Limb (tissue), 2 donors: ENCODE measurements at regions not wholly inside any gene's neighbourhood (a gene's known extent, or its start where the extent isn't known, plus 50 kb on each side); places are given as distances from the start of the nearest gene placed in this dataset.
"Not testable (repeated sequence)": the region's sequence is repeated elsewhere in the genome, so short reads cannot be mapped to it uniquely, and the experiment has no call there.

Experiments
- DNase-seq, 2 donors: peaks; one replicate each; pipeline ENCODE4 v3.0.0-alpha.2; 2016; ENCODE audit errors: extremely low spot score in 2 of 2

DNA sequence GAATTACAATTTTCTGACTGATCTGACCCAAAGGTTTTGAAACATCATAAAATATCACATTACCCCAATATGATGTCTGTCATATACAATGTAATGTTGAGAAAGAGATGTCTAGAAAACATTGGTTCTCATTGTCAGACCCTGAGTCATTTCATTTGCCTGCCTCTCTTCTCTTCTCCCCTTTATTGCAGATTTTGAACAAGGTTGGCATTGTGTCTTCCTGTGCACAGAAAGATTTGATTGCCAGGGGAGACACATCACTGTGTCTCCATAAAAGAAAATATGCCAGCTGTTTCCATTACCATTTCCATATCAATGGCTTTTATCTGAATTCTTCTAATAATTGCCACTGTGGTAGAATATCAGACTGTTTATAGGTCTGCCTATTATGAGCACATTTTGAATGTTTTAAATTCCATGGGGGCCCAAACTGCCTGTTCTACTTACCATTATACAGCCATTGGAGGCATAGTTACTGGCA, 65.6 kb downstream of the IFI44 start:
- no peak for DNase-seq

DNA sequence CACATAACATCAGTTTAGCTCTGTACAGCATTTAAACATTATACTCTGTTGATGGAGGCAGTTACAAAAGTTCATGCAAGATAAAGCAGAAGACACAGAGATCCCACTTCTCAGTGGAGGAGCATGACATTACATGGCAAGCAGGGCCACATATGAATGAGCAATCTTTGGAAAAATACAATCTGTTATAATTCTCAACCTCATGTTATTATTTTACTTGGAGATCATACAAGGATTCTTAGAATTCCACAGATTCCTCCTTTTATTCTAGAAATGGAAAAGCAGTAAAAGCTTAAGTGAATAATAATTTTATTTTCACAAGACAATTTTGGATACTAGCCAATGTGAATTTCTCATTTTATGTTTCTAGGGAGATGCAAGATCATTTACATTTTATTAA, 66.6 kb downstream of the IFI44 start:
- DNase-seq = no peak

DNA sequence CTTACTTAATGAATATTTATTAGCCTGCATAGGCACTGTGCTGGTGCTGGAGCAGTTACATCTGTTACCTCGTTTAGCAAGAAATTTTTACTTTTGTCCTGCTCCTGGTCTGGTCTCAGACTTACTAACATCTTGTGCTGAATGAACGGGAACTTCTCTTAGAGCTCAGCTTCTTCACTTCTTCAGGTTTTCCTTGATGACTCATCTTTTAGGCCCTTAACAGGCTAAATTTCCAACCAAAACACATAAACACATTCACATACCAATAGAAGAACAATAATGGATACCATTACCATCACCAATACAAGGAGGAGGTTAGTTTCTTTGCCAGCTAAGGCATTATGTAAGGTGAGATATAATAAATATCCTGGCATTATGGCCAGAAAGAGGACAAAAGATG, 68.9 kb downstream of the IFI44 start:
- no peak for DNase-seq

DNA sequence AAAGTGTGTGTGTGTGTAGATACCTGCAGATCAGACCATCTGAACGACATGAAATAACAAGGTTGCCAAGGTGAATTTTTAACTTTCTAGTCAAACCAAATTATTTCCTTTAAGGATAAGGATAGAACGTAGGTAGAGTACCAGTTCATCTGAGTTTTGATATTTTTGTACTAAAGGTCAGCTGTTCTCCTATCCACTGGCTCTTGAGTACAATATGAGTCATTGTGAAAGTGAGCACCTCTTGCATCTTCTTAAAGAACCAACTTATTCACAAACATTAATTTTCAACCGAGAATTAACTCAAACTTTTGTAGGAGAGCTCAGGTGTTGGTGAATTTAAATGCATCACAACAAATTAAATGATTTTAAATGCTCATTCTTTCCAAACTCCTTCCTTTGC, 71.5 kb downstream of the IFI44 start:
- no peak for DNase-seq

DNA sequence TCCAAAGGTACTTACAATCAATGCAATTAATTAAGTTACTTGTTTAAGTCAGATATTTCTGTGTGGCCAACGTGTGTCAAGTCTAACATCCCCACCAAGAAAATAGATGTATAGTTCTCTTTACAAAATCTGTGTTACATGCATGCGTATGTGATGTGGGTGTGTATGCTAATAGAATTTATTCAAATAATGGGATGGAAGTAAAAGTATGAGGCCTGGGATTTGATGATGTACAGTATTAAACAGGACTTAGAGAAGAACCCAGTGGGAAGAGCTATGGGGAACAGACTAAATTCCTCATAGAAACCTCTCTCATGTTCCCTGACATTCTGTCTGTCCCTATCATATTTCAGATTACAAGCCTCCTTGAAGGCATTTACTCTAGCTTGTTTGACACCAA, 72.5 kb downstream of the IFI44 start:
- no peak for DNase-seq

DNA sequence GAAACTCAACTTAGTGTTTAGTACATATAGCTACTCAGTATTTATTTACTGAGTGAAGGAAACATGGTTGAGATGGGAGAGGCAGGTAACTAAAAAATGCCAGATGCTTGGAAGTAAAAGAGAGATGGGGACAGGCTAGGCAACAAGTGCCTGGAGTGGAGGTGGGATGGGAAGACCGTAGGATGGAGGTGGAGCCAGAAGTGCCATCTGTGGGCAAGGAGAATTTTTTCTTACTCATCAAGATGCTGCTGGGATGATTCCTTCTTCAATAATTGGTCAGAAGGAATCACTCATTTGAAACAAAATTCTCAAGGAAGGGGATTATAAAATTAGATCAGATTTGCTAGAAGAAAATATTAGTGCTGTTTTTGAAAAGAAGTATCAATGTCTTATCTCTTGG, 72.9 kb downstream of the IFI44 start:
- no peak for DNase-seq

DNA sequence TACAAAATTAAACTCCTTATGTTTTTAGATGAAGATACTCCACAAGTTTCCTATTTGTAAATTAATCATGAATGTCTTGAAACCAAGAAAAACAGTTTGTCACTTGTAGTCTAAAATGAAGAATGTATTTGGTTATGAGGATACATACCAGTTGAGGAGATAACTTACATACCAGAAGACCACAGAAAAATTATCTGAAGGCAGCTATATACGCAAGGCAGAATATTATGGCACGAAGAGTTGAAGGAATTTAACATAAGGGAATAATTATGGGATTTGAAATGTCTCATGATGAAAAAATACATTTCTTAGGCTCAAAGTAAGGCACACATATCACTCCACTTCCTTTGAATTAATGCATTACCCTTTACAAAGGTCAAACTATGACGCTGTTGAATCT, 73.3 kb downstream of the IFI44 start:
- DNase-seq = no peak

DNA sequence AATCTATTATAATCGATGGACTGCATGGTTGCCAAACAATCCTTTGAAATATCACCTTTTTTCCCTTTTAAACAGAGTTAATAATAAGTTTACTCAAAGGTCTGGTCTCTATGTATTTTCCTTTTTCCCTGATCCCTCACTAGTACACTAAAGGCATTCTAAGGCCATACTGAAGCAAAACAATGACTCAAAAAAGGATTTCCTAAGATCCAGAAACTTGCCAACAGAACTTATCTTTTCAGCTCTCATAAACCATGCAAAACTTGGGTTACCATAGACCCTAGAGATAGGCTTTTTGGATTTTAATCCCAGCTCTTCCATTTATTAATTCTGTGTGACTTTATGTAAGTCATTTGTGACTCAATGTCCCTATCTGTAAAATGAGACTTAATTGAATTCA, 77.1 kb downstream of the IFI44 start:
- DNase-seq = no peak

DNA sequence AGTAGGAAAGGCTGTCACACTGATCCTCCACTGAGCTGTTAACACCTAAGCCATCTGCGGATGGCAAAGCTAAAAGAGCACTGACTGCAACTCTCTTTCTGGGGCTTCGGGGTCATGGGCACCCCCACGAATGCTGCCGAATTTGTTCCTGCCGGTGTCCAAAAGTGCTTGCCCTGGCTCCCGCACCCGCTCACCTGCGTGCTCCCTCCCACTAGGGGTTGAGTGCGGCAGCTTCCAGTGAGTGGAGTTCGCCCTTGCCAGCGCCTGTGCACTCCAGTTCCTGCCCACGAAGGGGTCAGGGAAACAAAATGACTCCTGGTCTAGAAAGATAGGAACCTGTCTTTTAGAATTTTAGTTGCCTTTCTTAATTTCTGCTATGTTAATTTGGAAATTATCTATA, 78.7 kb downstream of the IFI44 start:
- DNase-seq = no peak

DNA sequence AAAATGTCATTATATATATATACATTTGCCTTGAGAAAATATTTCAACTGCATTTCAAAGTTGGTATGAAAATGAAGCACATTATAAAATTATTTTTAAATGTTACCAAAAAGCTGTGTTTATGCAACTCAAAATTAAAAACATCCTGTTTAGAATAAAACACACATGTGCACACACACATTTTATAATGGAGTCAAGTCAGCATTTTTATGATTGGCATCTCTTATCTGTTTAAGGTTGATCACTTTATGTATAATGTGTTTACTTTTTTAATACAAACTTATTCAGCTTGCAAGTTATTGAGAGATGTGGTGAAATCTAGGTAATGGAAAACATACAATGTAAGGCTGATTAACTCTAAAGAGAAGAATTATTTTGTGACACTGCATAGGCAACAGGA, 80.4 kb downstream of the IFI44 start:
- DNase-seq = no peak

DNA sequence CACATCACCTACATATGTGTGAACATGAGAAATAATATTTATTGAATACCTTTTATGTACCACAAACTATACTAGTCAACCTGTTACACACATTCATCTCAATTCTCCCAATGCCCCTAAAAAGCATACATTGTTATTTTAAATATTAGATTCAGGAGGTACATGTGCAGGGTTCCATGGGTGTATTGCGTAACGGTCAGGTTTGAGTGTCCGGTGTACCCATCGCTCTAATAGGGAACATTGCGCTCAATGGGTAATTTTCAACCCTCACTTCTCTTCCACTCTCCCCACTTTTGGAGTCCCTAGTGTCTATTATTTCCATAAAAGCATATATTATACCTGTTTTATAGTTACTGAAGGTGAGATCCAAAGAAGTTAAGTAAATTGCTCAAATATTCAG, 82.0 kb downstream of the IFI44 start:
- no peak for DNase-seq

DNA sequence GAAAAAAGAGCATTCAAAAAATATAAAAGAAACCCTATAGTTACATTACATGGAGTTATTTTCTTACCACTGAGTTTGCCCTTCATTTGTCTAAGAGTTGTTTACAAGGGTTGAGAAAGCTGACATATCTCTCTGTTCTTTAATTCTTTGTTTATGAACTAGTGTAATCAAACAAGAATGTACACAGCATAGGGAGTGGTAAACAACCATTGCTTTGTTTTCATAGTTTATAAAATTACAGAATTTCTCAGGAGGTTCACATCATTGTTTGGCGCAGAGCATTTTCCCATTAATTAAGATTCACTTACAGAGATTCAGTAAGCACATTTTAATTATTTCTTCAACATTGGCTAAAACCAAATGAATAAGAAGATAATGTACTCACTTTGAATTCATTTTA, 87.6 kb downstream of the IFI44 start:
- no peak for DNase-seq

DNA sequence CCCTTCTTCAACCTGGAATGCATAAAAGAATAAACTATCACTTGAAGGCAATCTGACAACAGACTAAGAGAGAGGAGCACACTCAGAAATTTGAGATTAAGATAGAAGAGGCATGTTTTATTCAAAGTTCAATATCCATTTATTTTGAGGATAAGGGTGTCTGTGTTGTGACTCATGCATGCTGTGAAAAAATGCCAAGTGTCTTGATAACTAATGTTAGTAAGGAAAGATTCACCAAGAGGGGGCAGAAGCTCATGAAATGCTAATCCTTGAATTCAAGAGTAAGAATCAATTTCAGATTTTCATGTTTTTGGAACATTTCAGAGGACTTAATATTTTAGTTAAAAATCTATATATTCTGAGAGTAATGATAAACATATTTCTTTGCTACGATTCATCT, 94.0 kb downstream of the IFI44 start:
- DNase-seq = no peak

DNA sequence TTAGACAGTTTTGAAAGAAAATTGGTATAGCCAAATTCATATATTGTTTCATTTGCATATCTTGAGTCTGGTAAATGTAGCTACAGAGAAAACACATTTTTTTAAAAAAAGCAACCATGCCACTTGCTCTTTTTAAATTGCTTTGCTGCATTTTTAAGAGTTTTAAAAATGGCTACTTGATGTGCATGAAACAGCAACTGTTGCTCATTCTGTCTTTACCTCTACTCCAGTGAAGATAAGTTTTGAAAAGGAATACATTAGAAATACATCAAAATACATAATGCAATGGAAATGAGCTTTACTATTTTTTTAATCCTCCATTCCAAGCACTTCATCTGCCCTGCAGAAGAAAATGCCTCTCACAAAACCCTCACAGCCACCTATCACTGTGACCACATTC, 95.5 kb downstream of the IFI44 start:
- DNase-seq = no peak

DNA sequence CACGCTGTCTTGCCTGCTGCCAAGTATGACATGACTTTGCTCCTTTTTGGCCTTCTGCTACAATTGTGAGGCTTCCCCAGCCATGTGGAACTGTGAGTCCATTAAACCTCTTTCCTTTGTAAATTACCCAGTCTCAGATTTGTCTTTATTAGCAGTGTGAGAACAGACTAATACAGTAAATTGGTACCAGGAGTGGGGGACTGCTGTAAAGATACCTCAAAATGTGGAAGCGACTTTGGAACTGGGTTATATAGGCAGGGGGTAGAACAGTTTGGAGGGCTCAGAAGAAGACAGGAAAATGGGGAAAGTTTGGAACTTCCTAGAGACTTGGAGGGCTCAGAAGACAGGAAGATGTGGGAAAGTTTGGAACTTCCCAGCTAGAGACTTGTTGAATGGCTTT, 104.0 kb downstream of the IFI44 start:
- DNase-seq = not testable (repeated sequence)

DNA sequence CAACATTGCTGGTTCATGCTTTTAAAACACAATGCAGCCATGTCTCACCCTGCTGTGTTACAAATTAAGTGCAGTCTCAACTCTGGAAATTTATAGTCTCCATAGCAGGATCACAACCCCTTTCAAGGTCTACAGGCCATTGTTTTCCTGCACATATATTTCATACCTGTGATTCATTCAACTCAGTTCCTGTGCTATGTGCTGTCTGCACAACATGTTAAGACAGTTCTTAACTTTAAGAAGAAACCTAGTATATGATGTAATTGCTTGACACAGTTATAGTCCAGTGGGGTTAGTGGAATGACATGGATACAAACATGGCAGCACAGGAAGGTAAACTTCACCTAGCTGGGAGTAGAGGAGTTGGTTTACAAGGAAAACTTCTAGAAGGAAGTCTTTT, 106.4 kb downstream of the IFI44 start:
- DNase-seq = no peak

DNA sequence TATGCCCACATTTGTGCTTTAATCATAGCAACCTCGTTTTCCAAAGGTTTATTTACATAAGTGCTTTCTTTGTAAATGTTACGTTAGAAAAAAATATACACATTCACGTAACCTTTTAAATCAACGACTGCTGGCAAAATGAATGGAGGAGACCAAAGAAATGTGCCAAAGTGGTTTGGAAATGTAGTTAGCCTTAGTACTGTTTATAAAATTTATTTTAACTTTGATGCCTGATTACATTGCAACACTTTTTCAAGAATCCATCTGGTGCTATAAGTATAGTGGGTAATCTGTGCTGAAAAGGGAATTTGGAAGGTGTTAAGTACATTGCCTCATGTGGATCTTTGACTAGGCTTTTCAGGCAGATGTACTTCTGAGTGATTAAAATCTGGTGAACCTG, 108.9 kb downstream of the IFI44 start:
- peak in 1 of 2 donors; percentile 21 for DNase-seq

DNA sequence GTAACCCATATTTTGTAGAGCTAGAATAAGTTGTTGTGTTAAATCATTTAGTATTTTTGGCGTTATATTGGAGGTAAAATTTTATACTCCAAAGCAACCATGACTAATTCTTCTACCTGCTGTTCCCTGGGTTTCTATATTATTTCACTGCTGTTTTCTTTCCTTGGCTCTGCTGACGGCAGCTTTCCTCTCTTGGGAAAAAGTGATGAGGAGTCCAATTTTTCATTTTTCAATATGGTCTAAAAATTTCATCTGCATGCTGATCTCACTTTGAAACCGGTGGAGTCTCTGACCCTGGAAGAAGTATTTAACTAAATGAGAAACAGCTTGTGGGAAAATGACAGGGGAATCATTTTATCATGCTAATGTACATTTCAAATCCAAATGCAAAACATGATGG, 110.2 kb downstream of the IFI44 start:
- peak in 1 of 2 donors; percentile 64 for DNase-seq

DNA sequence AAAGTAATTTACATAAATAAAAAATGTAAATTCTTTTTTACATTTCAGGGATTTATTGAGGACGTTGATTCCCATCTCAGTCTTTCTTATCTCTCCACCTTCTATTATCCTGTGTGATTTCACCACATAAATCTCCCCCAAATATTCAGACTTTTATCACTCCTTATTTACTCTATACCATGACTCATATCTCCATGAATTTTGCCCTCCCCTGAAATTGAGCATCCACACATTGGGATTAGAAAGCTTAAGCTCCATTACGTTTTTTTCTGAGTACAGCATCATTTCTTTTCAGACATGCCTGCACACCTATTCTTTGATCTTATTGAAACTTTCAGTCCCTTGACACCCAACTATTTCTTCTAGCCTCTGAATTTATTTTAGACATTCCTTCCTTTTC, 111.2 kb downstream of the IFI44 start:
- no peak for DNase-seq

DNA sequence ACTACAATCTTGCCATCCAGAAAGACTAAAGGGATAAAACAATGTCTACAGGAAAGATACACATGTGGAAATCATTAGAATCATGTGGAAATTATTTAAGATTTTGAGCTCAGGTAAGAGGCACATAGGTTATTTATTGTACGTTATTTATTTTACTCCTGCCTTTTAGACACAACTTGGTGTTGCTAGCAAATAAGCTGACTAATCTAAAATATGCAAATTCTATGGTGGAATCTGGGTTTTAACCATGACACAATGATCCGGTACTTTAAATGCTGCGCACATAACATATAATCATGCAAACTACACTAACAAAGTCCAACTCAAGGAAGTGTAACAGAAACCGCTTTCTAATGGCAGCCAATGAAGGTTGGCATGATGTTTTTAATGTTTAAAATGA, 112.5 kb downstream of the IFI44 start:
- no peak for DNase-seq

DNA sequence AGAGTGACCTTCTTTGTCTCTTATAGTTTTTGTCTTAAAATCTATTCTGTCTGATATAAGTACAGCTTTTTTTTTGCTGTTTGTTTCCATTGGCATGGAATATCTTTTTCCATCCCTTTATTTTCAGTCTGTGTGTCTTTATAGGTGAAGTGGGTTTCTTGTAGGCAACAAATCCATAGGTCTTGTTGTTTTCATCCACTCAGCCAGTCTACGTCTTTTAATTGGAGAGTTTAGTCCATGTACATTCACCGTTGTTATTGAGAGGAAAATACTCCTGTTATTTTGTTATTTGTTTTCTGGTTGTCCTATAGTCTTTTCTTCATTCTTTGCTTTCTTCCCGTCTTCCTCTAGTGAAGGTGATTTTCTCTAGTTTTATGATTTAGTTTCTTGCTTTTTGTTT, 115.9 kb downstream of the IFI44 start:
- DNase-seq = no peak

DNA sequence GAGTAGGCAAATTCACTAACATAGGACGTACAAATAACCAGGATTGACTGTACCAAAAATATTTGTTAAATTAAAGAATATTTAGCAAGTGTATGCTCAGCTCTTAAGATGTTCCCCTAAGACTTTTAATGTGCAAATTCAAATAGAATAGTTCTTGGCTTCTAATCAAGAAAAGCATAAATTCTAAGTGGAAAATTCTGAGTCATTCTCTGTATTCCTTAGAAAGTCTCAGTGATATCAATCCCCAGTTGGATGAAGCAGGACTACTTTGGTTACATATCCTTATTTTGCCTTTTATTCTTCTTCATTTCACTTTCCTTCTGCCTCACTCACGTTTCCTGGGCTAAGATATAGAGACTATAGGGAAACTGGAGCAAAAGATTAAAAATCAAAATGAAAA, 130.2 kb downstream of the IFI44 start:
- DNase-seq = no peak

DNA sequence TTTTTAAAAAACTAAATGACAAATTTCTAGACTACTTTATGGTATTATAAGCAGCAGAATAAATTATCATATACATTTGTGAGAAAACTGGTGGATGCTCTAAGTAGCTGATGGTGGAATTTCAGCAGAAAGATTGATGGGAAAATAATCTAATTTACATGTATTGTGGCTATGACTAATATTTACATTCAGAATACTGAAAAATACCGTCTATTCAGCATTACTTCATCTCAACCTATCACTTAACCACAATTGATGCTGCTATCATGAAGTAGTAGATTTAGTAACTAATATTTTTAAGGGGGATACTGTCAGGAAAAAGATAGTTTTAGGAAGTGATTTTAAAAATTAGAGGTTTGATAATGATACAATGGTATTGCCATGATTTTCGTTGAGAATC, 137.9 kb downstream of the IFI44 start:
- DNase-seq = no peak

DNA sequence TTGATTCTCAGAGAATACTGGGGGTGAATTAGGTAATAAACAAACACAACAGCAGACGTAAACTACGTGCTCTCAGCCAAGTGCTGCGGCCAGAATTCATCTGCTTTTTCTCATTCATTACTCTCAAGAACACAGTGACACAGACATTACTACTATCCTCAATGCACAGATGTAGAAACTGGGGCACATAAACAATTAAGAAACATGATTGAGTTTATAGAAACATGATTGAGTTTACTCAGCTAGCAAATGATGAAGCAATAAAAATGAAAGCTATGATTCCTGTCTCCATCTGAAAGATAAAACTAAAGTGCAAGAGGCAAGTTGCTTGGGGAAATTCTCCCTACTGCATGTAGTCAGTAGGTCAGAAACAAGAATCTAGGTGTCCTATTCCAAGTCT, 140.5 kb downstream of the IFI44 start:
- no peak for DNase-seq

DNA sequence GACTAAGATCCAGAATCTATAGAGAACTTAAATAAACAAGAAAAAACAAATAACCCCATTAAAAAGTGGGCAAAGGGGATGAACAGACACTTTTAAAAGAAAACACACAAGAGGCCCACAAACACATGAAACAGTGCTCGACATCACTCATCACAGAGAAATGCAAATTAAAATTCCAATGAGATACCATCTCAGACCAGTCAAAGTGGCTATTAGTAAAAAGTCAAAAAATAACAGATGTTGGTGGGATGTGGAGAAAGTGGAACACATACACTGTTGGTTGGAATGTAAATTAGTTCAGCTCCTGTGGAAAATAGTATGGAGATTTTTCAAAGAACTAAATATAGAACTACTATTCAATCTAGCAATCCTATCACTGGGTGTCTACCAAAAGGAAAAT, 143.1 kb downstream of the IFI44 start:
- no peak for DNase-seq
